ENCODE measurements at regions not wholly inside any gene's neighbourhood (a gene's known extent, or its start where the extent isn't known, plus 50 kb on each side); places are given as distances from the start of the nearest gene placed in this dataset.

GRCh38 chr9:26604076-26604662 lies 288.4 kb downstream of the CAAP1 start:
- Mint-ChIP-seq H3K27ac (no peak overlapping the region), H3K36me3 (ENCODE audit: low read depth) (no peaks in the 10 kb centered on the region), H3K4me3 (no peak overlapping the region), H3K27me3 (no peaks in the 10 kb centered on the region), H3K9me3 (peaks cover 9% of the 10 kb centered on the region), H3K4me1 (no peaks in the 10 kb centered on the region)
- ATAC-seq (no peak), DNase-seq (no peak)

GRCh38 chr9:26603617-26604016 lies 289.0 kb downstream of the CAAP1 start:
- Mint-ChIP-seq H3K4me1 (no peaks in the 10 kb centered on the region), H3K36me3 (ENCODE audit: low read depth) (no peaks in the 10 kb centered on the region), H3K4me3 (no peak overlapping the region), H3K27me3 (no peaks in the 10 kb centered on the region), H3K9me3 (peaks cover 9% of the 10 kb centered on the region), H3K27ac (no peak overlapping the region)
- DNase-seq (no peak), ATAC-seq (no peak)

- H3K27me3 Mint-ChIP-seq = no peaks in the 10 kb centered on the region
- ATAC-seq = no peak
- no peaks in the 10 kb centered on the region for H3K36me3 Mint-ChIP-seq (ENCODE audit: low read depth)
- H3K9me3 Mint-ChIP-seq = peaks cover 17% of the 10 kb centered on the region
- H3K27ac Mint-ChIP-seq = no peak overlapping the region
- H3K4me1 Mint-ChIP-seq = no peaks in the 10 kb centered on the region
- H3K4me3 Mint-ChIP-seq = no peak overlapping the region
- no peak for DNase-seq
Observed at GRCh38 chr9:26597542-26598149, 295.0 kb downstream of the CAAP1 start.

GRCh38 chr9:26579056-26579455 lies 313.5 kb downstream of the CAAP1 start:
- no peak for ATAC-seq
- H3K4me1 Mint-ChIP-seq = no peaks in the 10 kb centered on the region
- H3K27me3 Mint-ChIP-seq = no peaks in the 10 kb centered on the region
- peaks cover 4% of the 10 kb centered on the region for H3K9me3 Mint-ChIP-seq
- H3K27ac Mint-ChIP-seq = no peak overlapping the region
- no peak for DNase-seq
- no peak overlapping the region for H3K4me3 Mint-ChIP-seq
- H3K36me3 Mint-ChIP-seq (ENCODE audit: low read depth) = no peaks in the 10 kb centered on the region

- H3K27me3 Mint-ChIP-seq = no peaks in the 10 kb centered on the region
Observed at GRCh38 chr9:26574898-26575440, 317.6 kb downstream of the CAAP1 start.

GRCh38 chr9:26574256-26574655 lies 318.3 kb downstream of the CAAP1 start:
- H3K9me3 Mint-ChIP-seq = no peaks in the 10 kb centered on the region
- H3K36me3 Mint-ChIP-seq (ENCODE audit: low read depth) = no peaks in the 10 kb centered on the region
- no peak for DNase-seq
- no peak for ATAC-seq
- no peaks in the 10 kb centered on the region for H3K27me3 Mint-ChIP-seq
- H3K4me3 Mint-ChIP-seq = no peak overlapping the region
- no peak overlapping the region for H3K27ac Mint-ChIP-seq
- H3K4me1 Mint-ChIP-seq = no peaks in the 10 kb centered on the region

More at GRCh38 chr9:26574898-26575440, 317.6 kb downstream of the CAAP1 start:
- ATAC-seq = no peak
- Mint-ChIP-seq H3K9me3 (no peaks in the 10 kb centered on the region), H3K36me3 (ENCODE audit: low read depth) (no peaks in the 10 kb centered on the region), H3K4me3 (no peak overlapping the region), H3K4me1 (no peaks in the 10 kb centered on the region), H3K27ac (no peak overlapping the region)
- no peak for DNase-seq

- no peak overlapping the region for H3K4me3 Mint-ChIP-seq
- no peaks in the 10 kb centered on the region for H3K36me3 Mint-ChIP-seq (ENCODE audit: low read depth)
- no peaks in the 10 kb centered on the region for H3K27me3 Mint-ChIP-seq
- no peak for ATAC-seq
- no peaks in the 10 kb centered on the region for H3K4me1 Mint-ChIP-seq
- no peak for DNase-seq
- no peaks in the 10 kb centered on the region for H3K9me3 Mint-ChIP-seq
- H3K27ac Mint-ChIP-seq = no peak overlapping the region
Observed at GRCh38 chr9:26567976-26568375, 324.6 kb downstream of the CAAP1 start.

- Mint-ChIP-seq H3K27me3 (no peaks in the 10 kb centered on the region), H3K9me3 (no peaks in the 10 kb centered on the region), H3K4me1 (no peaks in the 10 kb centered on the region)
Observed at GRCh38 chr9:26566141-26566540, 326.5 kb downstream of the CAAP1 start.

GRCh38 chr9:26565118-26565517 lies 327.5 kb downstream of the CAAP1 start:
- Mint-ChIP-seq H3K27ac (no peak overlapping the region), H3K4me3 (no peak overlapping the region), H3K4me1 (no peaks in the 10 kb centered on the region), H3K36me3 (ENCODE audit: low read depth) (no peaks in the 10 kb centered on the region), H3K27me3 (no peaks in the 10 kb centered on the region), H3K9me3 (no peaks in the 10 kb centered on the region)
- DNase-seq = no peak
- no peak for ATAC-seq

More at GRCh38 chr9:26566141-26566540, 326.5 kb downstream of the CAAP1 start:
- no peak for ATAC-seq
- Mint-ChIP-seq H3K27ac (no peak overlapping the region), H3K36me3 (ENCODE audit: low read depth) (no peaks in the 10 kb centered on the region), H3K4me3 (no peak overlapping the region)
- DNase-seq = no peak

- no peaks in the 10 kb centered on the region for H3K4me1 Mint-ChIP-seq
- DNase-seq (no peak), ATAC-seq (no peak)
- H3K27ac Mint-ChIP-seq = no peak overlapping the region
- H3K27me3 Mint-ChIP-seq = no peaks in the 10 kb centered on the region
- H3K36me3 Mint-ChIP-seq (ENCODE audit: low read depth) = no peaks in the 10 kb centered on the region
- H3K9me3 Mint-ChIP-seq = peaks cover 6% of the 10 kb centered on the region
- H3K4me3 Mint-ChIP-seq = no peak overlapping the region
Observed at GRCh38 chr9:26562338-26562737, 330.3 kb downstream of the CAAP1 start.

GRCh38 chr9:26561928-26562327 lies 330.7 kb downstream of the CAAP1 start:
- Mint-ChIP-seq H3K27me3 (no peaks in the 10 kb centered on the region), H3K36me3 (ENCODE audit: low read depth) (no peaks in the 10 kb centered on the region), H3K4me3 (no peak overlapping the region), H3K4me1 (no peaks in the 10 kb centered on the region), H3K27ac (no peak overlapping the region), H3K9me3 (peaks cover 8% of the 10 kb centered on the region)
- ATAC-seq (no peak), DNase-seq (no peak)

- Mint-ChIP-seq H3K9me3 (peaks cover 8% of the 10 kb centered on the region), H3K27me3 (no peaks in the 10 kb centered on the region), H3K4me1 (no peaks in the 10 kb centered on the region), H3K27ac (no peak overlapping the region), H3K36me3 (ENCODE audit: low read depth) (no peaks in the 10 kb centered on the region), H3K4me3 (no peak overlapping the region)
- DNase-seq (no peak), ATAC-seq (no peak)
Observed at GRCh38 chr9:26559506-26559905, 333.1 kb downstream of the CAAP1 start.

GRCh38 chr9:26551971-26552370 lies 340.6 kb downstream of the CAAP1 start:
- no peaks in the 10 kb centered on the region for H3K27me3 Mint-ChIP-seq
- no peak overlapping the region for H3K27ac Mint-ChIP-seq
- no peak overlapping the region for H3K4me3 Mint-ChIP-seq
- H3K36me3 Mint-ChIP-seq (ENCODE audit: low read depth) = no peaks in the 10 kb centered on the region
- H3K9me3 Mint-ChIP-seq = peaks cover 19% of the 10 kb centered on the region
- ATAC-seq = no peak
- H3K4me1 Mint-ChIP-seq = no peaks in the 10 kb centered on the region
- DNase-seq = no peak

- Mint-ChIP-seq H3K4me3 (no peak overlapping the region), H3K27me3 (no peaks in the 10 kb centered on the region), H3K9me3 (peaks cover 23% of the 10 kb centered on the region), H3K27ac (no peak overlapping the region), H3K36me3 (ENCODE audit: low read depth) (no peaks in the 10 kb centered on the region), H3K4me1 (no peaks in the 10 kb centered on the region)
- no peak for DNase-seq
- no peak for ATAC-seq
Observed at GRCh38 chr9:26551451-26551850, 341.2 kb downstream of the CAAP1 start.

GRCh38 chr9:26548781-26549290 lies 343.8 kb downstream of the CAAP1 start:
- no peak overlapping the region for H3K4me3 Mint-ChIP-seq
- H3K36me3 Mint-ChIP-seq (ENCODE audit: low read depth) = no peaks in the 10 kb centered on the region
- no peak overlapping the region for H3K27ac Mint-ChIP-seq
- DNase-seq = no peak
- H3K4me1 Mint-ChIP-seq = no peaks in the 10 kb centered on the region
- ATAC-seq = no peak
- H3K9me3 Mint-ChIP-seq = peaks cover 27% of the 10 kb centered on the region
- no peaks in the 10 kb centered on the region for H3K27me3 Mint-ChIP-seq
